ENCODE measurements at regions not wholly inside any gene's neighbourhood (a gene's known extent, or its start where the extent isn't known, plus 50 kb on each side); places are given as distances from the start of the nearest gene placed in this dataset.

DNA sequence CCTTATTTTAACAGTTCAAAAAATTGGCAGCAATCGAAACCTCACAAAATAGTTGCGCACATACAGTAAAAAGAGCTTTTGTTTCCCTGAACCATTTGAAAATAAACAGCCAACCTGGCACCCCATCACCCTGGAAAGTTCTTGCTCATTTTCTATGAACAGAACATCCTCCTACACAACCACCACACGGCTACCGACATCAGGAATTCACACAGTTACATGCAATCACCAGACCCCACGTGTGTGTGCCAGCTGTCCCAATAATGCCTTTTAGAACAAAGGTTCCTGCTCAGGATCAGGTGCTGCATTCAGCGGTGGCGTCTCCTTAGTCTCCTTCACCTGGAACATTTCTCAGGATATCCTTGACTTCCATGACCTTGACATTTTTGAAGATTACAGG, 186.5 kb downstream of the KLF13 start:
- Histone ChIP-seq H3K9me2 (replicated peaks; ENCODE audit: insufficient read depth, low read length) (no peaks in the 10 kb centered on the region), H3K79me2 (ENCODE audit: low read length) (no peaks in the 10 kb centered on the region), H3K27ac (ENCODE audit: low read length) (no peak overlapping the region), H2AFZ (ENCODE audit: low read length) (no peak overlapping the region), H3K9me3 (ENCODE audit: low read length) (no peaks in the 10 kb centered on the region), H3K4me2 (ENCODE audit: low read depth, low read length, poor library complexity, severe bottlenecking) (no peak overlapping the region), H3K27me3 (ENCODE audit: low read length) (no peaks in the 10 kb centered on the region), H4K20me1 (ENCODE audit: insufficient read depth, low read depth, low read length) (no peaks in the 10 kb centered on the region), H3K36me3 (ENCODE audit: insufficient read depth, low read length) (no peaks in the 10 kb centered on the region), H3K4me3 (ENCODE audit: low read length) (no peak overlapping the region), H3K4me1 (ENCODE audit: low read length) (no peaks in the 10 kb centered on the region), H3K9ac (ENCODE audit: low read length) (no peak overlapping the region)
- no peak for DNase-seq

GRCh38 chr15:31516440-31516839, 189.8 kb downstream of the KLF13 start:
- no peaks in the 10 kb centered on the region for H3K36me3 ChIP-seq (ENCODE audit: insufficient read depth, low read length)
- H3K4me2 ChIP-seq (ENCODE audit: low read depth, low read length, poor library complexity, severe bottlenecking): no peak overlapping the region
- no peaks in the 10 kb centered on the region for H4K20me1 ChIP-seq (ENCODE audit: insufficient read depth, low read depth, low read length)
- no peak overlapping the region for H3K9ac ChIP-seq (ENCODE audit: low read length)
- no peak overlapping the region for H3K4me3 ChIP-seq (ENCODE audit: low read length)
- no peak overlapping the region for H2AFZ ChIP-seq (ENCODE audit: low read length)
- no peaks in the 10 kb centered on the region for H3K27me3 ChIP-seq (ENCODE audit: low read length)
- H3K9me3 ChIP-seq (ENCODE audit: low read length): no peaks in the 10 kb centered on the region
- H3K27ac ChIP-seq (ENCODE audit: low read length): no peak overlapping the region
- no peak for DNase-seq
- no peaks in the 10 kb centered on the region for H3K4me1 ChIP-seq (ENCODE audit: low read length)
- no peaks in the 10 kb centered on the region for H3K79me2 ChIP-seq (ENCODE audit: low read length)
- no peaks in the 10 kb centered on the region for H3K9me2 ChIP-seq (replicated peaks; ENCODE audit: insufficient read depth, low read length)

DNA sequence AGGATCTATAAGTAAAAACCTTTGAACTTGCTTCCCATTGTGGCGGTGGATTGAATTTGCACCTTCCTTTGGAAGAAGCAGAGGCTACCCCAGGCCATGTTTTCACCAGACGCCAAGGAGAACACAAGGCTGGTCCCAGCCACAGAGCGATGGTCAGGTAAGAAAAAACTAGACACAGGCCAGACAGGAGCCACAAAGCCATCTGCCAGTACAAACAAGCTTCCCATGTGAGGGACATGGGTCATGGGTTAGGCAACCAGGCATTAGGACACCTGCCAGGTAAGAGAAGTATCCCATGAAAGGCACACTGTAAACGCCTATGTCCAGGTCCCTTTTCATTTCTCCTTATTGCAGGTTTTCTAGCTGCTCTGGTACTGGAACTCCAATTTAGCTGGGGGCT, 190.2 kb downstream of the KLF13 start:
- Histone ChIP-seq H3K9ac (ENCODE audit: low read length) (no peak overlapping the region), H3K27ac (ENCODE audit: low read length) (no peak overlapping the region), H3K4me1 (ENCODE audit: low read length) (no peaks in the 10 kb centered on the region), H3K27me3 (ENCODE audit: low read length) (no peaks in the 10 kb centered on the region), H2AFZ (ENCODE audit: low read length) (no peak overlapping the region), H3K4me3 (ENCODE audit: low read length) (no peak overlapping the region), H3K36me3 (ENCODE audit: insufficient read depth, low read length) (no peaks in the 10 kb centered on the region), H3K4me2 (ENCODE audit: low read depth, low read length, poor library complexity, severe bottlenecking) (no peak overlapping the region), H3K9me2 (replicated peaks; ENCODE audit: insufficient read depth, low read length) (no peaks in the 10 kb centered on the region), H3K9me3 (ENCODE audit: low read length) (no peaks in the 10 kb centered on the region), H4K20me1 (ENCODE audit: insufficient read depth, low read depth, low read length) (no peaks in the 10 kb centered on the region), H3K79me2 (ENCODE audit: low read length) (no peaks in the 10 kb centered on the region)
- DNase-seq: no peak

GRCh38 chr15:31517711-31518110, 191.1 kb downstream of the KLF13 start:
- DNase-seq: no peak
- H3K4me1 ChIP-seq (ENCODE audit: low read length): no peaks in the 10 kb centered on the region
- H3K27me3 ChIP-seq (ENCODE audit: low read length): no peaks in the 10 kb centered on the region
- H3K4me2 ChIP-seq (ENCODE audit: low read depth, low read length, poor library complexity, severe bottlenecking): no peak overlapping the region
- H2AFZ ChIP-seq (ENCODE audit: low read length): no peak overlapping the region
- H3K9me2 ChIP-seq (replicated peaks; ENCODE audit: insufficient read depth, low read length): no peaks in the 10 kb centered on the region
- H3K9ac ChIP-seq (ENCODE audit: low read length): no peak overlapping the region
- no peaks in the 10 kb centered on the region for H3K36me3 ChIP-seq (ENCODE audit: insufficient read depth, low read length)
- H4K20me1 ChIP-seq (ENCODE audit: insufficient read depth, low read depth, low read length): no peaks in the 10 kb centered on the region
- H3K9me3 ChIP-seq (ENCODE audit: low read length): no peaks in the 10 kb centered on the region
- no peaks in the 10 kb centered on the region for H3K79me2 ChIP-seq (ENCODE audit: low read length)
- H3K27ac ChIP-seq (ENCODE audit: low read length): no peak overlapping the region
- no peak overlapping the region for H3K4me3 ChIP-seq (ENCODE audit: low read length)

- no peaks in the 10 kb centered on the region for H3K9me3 ChIP-seq (ENCODE audit: low read length)
- no peak overlapping the region for H3K9ac ChIP-seq (ENCODE audit: low read length)
- H3K27ac ChIP-seq (ENCODE audit: low read length): no peak overlapping the region
- no peak overlapping the region for H2AFZ ChIP-seq (ENCODE audit: low read length)
- H3K36me3 ChIP-seq (ENCODE audit: insufficient read depth, low read length): no peaks in the 10 kb centered on the region
- no peaks in the 10 kb centered on the region for H3K4me1 ChIP-seq (ENCODE audit: low read length)
- H3K9me2 ChIP-seq (replicated peaks; ENCODE audit: insufficient read depth, low read length): no peaks in the 10 kb centered on the region
- no peak overlapping the region for H3K4me3 ChIP-seq (ENCODE audit: low read length)
- H4K20me1 ChIP-seq (ENCODE audit: insufficient read depth, low read depth, low read length): no peaks in the 10 kb centered on the region
- DNase-seq: no peak
- no peaks in the 10 kb centered on the region for H3K79me2 ChIP-seq (ENCODE audit: low read length)
- no peak overlapping the region for H3K4me2 ChIP-seq (ENCODE audit: low read depth, low read length, poor library complexity, severe bottlenecking)
- no peaks in the 10 kb centered on the region for H3K27me3 ChIP-seq (ENCODE audit: low read length)
Measured at GRCh38 chr15:31522028-31522427, 195.4 kb downstream of the KLF13 start.

- H3K79me2 ChIP-seq (ENCODE audit: low read length): no peaks in the 10 kb centered on the region
- H3K4me3 ChIP-seq (ENCODE audit: low read length): no peak overlapping the region
- H3K4me1 ChIP-seq (ENCODE audit: low read length): no peaks in the 10 kb centered on the region
- H3K27me3 ChIP-seq (ENCODE audit: low read length): no peaks in the 10 kb centered on the region
- H3K4me2 ChIP-seq (ENCODE audit: low read depth, low read length, poor library complexity, severe bottlenecking): no peak overlapping the region
- no peaks in the 10 kb centered on the region for H3K36me3 ChIP-seq (ENCODE audit: insufficient read depth, low read length)
- no peak overlapping the region for H2AFZ ChIP-seq (ENCODE audit: low read length)
- H4K20me1 ChIP-seq (ENCODE audit: insufficient read depth, low read depth, low read length): no peaks in the 10 kb centered on the region
- H3K9me2 ChIP-seq (replicated peaks; ENCODE audit: insufficient read depth, low read length): no peaks in the 10 kb centered on the region
- no peak overlapping the region for H3K27ac ChIP-seq (ENCODE audit: low read length)
- no peaks in the 10 kb centered on the region for H3K9me3 ChIP-seq (ENCODE audit: low read length)
- no peak for DNase-seq
- no peak overlapping the region for H3K9ac ChIP-seq (ENCODE audit: low read length)
Measured at GRCh38 chr15:31523027-31523654, 196.5 kb downstream of the KLF13 start.

DNA sequence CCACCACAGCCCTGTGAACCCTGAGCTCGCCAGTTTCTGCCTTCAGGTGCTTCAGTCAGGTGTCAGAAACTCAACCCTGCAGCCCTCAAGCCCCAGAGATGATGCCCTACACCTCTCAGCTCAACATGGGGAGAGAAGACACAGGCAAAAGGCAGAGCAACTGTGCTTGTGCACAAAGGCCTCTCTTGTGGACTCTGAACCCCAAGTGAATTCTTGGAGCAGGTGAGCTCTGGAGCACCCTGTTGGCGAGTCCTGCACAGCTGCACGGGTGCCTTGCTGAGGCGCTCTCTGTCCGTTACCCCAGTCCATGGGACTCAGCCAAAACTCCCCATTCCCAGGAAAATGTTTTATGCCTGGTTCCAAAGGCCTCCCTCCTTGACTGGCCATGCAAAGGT, 197.0 kb downstream of the KLF13 start:
- H3K79me2 ChIP-seq (ENCODE audit: low read length): no peaks in the 10 kb centered on the region
- no peaks in the 10 kb centered on the region for H3K36me3 ChIP-seq (ENCODE audit: insufficient read depth, low read length)
- H2AFZ ChIP-seq (ENCODE audit: low read length): no peak overlapping the region
- H3K9me3 ChIP-seq (ENCODE audit: low read length): no peaks in the 10 kb centered on the region
- DNase-seq: no peak
- no peak overlapping the region for H3K4me3 ChIP-seq (ENCODE audit: low read length)
- H4K20me1 ChIP-seq (ENCODE audit: insufficient read depth, low read depth, low read length): no peaks in the 10 kb centered on the region
- no peaks in the 10 kb centered on the region for H3K27me3 ChIP-seq (ENCODE audit: low read length)
- no peak overlapping the region for H3K9ac ChIP-seq (ENCODE audit: low read length)
- H3K4me2 ChIP-seq (ENCODE audit: low read depth, low read length, poor library complexity, severe bottlenecking): no peak overlapping the region
- H3K4me1 ChIP-seq (ENCODE audit: low read length): no peaks in the 10 kb centered on the region
- H3K27ac ChIP-seq (ENCODE audit: low read length): no peak overlapping the region
- no peaks in the 10 kb centered on the region for H3K9me2 ChIP-seq (replicated peaks; ENCODE audit: insufficient read depth, low read length)

GRCh38 chr15:31525185-31525695, 198.6 kb downstream of the KLF13 start:
- H3K79me2 ChIP-seq (ENCODE audit: low read length): no peaks in the 10 kb centered on the region
- H4K20me1 ChIP-seq (ENCODE audit: insufficient read depth, low read depth, low read length): no peaks in the 10 kb centered on the region
- no peak for DNase-seq
- no peaks in the 10 kb centered on the region for H3K36me3 ChIP-seq (ENCODE audit: insufficient read depth, low read length)
- H3K4me3 ChIP-seq (ENCODE audit: low read length): no peak overlapping the region
- H3K9ac ChIP-seq (ENCODE audit: low read length): no peak overlapping the region
- no peak overlapping the region for H3K4me2 ChIP-seq (ENCODE audit: low read depth, low read length, poor library complexity, severe bottlenecking)
- no peak overlapping the region for H2AFZ ChIP-seq (ENCODE audit: low read length)
- H3K27me3 ChIP-seq (ENCODE audit: low read length): no peaks in the 10 kb centered on the region
- H3K4me1 ChIP-seq (ENCODE audit: low read length): no peaks in the 10 kb centered on the region
- no peak overlapping the region for H3K27ac ChIP-seq (ENCODE audit: low read length)
- H3K9me3 ChIP-seq (ENCODE audit: low read length): no peaks in the 10 kb centered on the region
- no peaks in the 10 kb centered on the region for H3K9me2 ChIP-seq (replicated peaks; ENCODE audit: insufficient read depth, low read length)
